NCI-H1417 (cell line): ENCODE measurements at regions not wholly inside any gene's neighbourhood (a gene's known extent, or its start where the extent isn't known, plus 50 kb on each side); places are given as distances from the start of the nearest gene placed in this dataset.

ENCODE experiments used
- DNase-seq, 3 experiments: peaks; one replicate each; lab custom pipeline; 2025; lab: John Stamatoyannopoulos, UW

DNA sequence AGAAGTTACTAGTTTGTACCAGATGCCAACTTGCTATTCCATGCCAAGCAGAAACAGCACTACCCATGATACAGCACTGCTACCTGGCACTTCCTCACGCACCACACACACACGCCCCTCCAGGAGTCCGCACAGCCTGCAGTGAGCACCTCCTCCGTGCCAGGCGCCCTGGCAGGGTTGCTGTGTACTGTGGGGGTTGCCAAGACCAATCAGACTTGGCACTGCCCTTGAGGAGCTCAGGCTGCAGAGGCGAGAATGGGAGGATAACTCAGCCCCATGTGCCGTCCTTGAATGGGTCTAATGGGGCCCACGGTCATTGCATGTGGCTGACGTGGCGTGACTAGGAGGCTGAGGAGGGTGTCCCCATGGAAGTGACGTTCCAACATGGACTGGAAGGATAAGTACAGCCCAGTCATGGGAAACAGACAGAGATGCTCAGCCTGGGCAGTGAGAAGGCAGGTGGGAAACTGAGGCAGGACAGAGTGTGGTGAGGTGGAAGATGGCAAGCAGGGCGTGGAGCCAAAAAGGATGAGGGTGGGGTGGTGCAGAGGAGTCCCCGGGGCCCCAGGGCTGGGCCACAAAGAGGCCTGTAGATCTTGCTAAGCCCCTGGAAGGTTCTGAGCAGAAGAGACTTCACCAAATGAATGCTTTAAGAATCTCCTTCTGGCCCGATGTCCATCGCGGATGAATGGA is 65.3 kb upstream of the C14orf180 start:
- no peak for DNase-seq

DNA sequence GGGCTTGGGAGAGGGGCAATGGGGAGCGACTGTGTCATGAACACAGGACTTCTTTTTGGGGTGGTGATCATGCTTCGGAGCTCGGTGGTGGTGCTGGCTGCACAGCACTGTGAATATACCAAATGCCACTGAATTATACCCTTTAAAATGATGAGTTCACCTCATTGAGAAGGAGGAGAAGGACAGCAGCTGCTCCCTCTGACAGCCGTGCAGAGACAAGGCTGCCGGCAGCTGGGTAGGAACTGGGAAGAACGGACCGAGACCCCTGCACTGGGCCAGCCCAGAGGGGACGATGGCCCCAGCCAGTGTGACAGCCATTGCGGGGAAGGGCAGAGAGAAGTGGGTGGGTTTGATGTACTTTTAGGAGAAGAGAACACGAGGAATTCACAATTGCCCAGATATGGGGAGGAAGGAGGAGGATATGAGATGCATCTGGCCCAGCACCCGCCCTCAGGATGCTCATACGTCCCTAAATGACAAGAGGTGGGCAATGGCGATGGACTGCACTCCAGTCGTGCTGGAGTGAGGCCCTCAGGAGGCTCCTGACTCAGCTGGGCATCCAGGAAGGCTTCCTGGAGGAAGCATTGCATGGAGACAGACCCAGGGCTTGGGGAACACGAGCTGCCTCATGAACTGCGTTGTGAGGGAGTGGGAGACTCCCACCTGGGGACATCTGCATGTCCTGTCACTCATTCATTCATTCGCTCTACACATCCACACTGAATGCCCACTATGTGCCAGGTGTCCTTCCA is 64.3 kb upstream of the C14orf180 start:
- DNase-seq: no peak

DNA sequence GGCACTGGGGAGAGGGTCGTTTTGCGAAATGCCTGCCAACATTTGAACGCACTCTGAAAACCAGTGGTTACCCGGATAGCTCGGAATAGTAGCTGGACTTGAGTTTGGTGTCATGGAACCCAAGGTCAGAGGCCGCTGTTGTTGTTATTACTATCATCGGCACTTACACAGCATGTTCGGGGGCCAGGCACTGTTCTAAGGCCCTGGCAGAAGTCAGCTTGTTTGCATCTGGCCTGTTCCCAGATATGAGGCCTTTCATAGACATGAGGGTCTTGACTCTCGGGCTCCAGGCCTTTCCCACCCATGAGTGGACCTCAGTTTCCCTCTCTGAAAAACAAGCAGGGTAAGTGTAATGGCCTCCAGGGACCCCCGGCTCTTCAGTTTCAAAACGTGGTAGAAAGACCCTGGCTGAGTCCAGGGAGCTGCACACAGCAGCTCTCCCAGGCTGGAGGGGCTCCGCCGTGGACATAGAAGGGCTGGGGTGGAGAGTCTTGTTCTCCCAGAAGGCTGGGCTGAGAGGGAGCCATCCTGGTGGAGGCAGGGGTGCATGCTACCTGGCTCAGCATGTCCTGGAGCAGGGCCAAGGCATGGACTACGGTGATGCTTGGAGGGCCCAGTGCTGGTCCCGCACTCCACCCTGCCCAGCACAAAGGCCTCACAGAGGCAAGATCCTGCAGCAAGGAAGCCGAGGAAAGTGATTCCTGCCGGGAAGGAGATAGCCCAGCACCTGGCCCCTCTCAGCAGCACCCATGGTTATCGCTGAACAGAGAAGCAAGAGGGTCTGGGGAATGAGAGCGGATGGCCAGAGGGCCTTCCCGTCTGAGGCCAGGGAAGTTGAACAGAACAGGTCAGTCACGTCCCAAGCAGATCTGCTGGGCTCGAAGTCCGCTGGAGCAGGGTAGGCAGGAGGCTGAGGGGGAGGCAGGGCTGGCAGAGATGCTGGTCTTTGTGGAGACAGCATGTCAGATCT is 63.5 kb upstream of the C14orf180 start:
- DNase-seq: no peak

DNA sequence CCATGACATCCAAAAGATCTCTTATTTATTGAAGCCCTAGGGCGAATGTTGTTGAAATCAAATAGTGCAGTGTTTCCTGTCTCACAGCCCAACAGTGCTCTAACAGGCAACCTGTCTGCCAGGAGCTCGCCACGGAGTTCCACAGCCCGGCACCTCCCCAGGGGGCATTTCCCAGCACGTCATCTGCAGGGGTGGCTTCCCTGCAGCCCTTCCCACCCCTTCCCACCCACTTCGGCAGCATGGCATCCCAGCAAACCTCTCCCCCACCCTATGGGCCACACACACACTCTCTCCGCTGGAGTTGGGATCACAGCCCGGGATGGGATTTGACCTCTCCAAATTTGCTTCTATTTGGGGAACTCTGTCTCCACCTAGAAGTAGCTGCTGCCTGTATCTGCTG is 62.7 kb upstream of the C14orf180 start:
- no peak for DNase-seq

DNA sequence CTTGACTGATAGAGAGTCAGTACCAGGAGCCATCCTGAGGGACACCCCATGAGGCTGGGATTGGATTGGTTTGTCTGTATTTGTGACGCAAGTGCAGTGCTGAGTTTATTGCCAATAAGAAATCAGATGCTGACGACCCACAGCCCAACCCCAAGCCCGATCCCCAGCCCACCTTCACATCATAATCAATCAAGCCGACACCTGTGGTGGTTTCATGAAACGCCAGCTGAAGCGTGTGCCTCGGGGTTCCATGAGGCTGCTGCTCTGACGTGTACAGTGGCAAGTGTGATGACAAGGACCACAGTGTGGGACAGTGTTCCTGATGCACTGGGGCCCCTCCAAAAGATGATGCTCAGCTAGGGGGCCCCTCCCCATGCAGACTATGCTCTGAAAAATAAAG is 62.1 kb upstream of the C14orf180 start:
- no peak for DNase-seq

DNA sequence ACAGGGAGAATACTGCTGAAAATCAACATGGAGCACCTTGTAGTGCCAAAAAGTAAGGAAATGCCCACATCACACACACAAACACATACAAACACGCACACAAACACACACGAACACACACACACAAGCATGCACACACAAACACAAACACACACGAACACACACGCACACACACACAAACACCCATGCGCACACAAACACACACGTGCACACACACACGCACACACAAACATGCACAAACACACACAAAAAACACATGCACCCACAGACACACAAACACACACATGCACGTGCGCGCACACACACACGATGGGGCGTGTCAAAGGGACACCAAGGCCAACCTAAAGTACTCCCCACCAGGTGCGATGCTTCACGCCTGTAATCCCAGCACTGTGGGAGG is 61.7 kb upstream of the C14orf180 start:
- no peak for DNase-seq

DNA sequence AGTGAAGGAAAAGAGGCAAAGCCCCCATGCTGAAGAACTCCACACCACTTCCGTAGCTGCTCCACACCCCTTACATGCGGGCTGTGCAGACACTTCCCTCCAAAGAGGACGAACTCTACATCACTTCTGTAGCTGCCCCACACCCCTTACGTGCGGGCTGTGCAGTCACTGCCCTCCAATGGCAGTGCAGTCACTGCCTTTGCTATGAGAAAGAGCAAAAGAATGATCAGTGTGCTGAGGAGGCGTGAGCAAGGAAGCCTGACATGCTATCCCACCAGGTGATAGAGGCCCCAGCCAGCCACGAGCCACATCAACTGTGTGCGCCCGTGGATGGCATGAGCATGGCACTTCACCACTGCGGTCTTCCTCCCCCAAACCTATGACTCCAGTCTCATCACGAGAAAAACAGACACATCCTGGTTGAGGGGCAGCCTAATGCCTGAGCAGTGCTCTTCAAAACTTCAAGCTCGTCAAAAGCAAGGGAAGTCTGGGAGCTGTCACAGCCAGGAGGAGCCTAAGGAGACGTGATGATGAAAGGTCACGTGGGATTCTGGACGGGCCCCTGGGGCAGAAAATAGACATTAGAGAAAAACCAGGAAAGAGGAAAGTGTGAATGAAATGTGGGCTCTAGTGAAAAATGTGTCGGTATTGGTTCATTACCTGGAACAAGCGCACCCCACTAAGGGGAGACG is 60.8 kb upstream of the C14orf180 start:
- no peak for DNase-seq

DNA sequence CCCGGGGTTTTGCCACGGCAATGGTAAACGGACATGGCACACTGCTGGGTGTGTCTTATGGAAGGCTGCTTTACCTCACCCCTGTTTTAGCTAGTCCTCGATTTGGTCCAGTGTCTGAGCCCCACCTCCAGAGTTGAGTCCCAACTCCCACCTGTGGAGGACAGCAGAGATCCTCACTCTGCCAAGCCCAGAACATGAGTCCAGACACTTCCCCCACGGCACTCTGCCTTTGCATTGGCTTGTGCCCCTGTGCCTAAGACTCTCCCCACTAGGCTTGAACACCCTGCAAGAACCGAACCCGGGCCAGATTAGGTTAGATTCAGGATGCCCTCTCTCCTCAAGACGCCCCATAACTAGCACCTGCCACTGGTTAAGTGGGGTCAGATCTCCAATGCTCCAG is 59.8 kb upstream of the C14orf180 start:
- DNase-seq: no peak

DNA sequence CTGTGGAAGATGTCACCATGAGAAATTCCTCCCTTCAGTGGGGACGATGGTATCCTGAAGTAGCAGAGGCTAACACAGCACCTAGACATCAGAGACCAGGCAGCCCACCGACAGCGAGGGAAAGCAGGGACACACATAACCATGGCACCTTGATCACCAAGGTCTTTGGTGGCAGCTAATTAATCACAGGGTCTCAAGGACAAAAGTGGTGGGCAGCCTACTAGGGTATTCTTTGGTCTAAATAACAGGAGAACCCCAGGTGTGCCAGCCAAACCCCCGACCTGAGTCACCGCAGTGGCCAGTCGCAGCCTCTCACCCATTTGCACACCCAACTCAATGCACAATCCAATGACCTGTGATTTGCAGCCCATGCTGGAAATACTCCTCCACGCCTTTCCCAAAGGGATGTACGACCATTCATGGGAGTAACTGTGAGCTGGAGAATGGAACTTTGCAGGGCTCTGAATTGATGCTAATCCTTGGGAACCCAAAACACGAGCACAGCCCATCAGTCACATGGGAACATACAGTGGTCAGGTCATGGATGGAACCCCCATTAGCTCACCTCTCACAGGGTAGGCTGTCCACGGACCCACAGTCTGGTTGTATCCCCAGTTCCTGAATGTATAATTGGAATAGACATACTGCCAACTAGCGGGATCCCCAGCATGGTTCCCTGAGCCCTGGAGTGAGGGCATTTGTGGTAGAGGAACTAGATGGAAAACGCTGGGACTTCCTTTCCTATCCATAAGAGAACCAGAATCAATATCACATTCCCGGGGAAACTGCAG is 58.7 kb upstream of the C14orf180 start:
- DNase-seq: no peak

DNA sequence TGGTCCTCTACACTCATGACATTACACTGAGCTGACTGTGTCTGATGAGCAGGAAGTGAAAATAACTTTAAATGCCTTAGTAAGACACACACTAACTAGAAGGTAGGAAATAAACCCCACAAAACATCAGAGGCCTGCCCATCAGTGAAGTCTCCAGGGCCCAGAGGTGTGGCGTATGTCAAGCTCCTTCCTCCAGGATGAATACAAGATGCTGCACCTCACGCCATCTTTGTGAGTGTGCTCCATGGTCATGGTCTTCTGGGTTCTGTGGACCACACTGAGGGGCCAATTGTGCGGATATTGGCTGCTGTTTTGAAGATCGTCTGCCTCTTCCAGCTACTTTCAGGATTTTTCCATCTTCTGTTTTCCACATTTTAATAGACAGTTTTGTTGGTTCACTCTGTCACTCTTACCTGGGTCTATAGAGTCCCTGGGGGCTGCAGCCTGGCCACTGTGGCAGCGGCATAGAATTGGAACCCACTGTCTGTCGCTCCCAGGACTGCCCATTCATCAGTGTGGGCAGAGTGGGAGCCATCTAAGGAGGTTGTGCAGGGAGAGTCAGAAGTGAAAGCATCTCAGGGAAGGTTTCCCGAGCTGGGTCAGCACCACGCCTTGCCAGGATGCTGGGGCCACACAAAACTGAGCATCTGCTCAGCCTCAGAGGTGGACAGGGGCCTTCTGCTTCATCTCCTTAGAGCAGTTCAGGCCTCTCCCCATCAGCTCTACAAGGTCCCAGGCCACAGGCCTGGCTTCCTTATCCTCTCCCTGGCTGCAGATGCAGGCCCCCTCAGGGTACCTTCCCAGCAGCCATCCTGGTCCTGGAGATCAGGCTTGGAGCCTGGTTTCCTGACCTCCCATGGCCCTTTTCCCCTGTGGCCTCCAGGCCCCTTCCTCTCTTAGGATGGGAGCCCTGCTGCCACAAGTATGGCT is 57.5 kb upstream of the C14orf180 start:
- no peak for DNase-seq

DNA sequence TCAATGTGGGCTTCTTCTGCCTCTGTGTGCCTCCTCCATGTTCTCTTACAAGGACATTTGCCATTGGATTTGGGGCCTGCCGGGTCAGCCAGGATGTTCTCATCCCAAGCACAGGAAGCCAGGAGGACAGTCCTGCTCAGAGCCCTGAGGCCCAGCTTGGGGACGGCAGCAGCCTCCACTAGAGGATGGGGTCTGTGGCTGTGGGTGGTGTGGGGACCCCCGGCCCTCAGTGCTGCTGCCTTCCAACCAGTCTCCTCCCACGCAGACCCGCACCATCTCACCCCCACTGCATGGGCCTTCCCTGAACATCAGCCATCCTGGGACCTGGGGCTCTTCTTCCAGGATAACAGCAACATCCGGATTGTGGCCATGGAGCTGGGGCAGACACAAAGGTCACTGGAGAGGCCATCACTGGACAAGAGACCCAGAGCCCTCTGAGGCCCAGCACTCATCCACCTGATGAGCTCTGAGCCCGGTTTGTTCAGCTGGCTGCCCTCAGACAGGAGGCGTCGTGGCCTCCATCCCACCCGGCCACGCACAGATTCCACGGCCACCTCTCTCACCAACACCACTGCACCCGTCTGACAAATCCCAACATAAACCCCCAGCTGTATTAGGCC is 56.5 kb upstream of the C14orf180 start:
- DNase-seq: no peak

DNA sequence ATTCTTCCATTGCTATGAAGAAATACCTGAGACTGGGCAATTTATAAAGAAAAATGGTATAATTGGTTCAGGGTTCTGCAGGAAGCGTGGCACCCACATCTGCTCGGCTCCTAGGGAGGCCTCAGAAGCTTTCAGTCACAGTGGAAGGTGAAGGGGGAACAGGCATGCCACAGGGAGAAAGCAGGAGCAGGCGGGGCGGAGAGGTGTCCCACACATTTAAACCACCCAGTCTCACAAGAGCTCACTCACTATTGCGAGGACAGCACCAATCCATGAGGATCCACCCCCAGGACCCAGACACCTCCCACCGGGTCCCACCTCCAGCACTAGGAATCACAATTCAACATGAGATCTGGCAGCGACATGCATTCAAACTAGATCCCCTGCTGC is 56.0 kb upstream of the C14orf180 start:
- DNase-seq: no peak

DNA sequence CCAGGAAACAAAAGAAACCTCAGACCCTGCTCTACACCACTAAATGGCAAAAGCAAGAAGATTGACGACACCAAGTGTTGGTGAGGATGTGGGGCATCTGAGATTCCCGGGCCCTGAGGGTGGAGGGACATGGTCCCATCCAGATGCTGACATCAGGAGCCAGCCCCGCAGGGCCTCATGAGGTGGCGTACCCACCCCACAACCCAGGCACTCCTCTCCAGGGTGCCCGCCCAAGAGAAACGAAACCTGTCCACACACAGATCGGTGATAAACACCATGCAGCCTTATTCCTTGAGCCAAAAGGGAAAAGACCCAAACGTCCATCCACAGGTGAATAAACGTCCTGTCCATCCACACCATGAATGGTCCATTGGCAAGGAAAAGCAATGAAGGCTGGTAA is 54.8 kb upstream of the C14orf180 start:
- DNase-seq: no peak

DNA sequence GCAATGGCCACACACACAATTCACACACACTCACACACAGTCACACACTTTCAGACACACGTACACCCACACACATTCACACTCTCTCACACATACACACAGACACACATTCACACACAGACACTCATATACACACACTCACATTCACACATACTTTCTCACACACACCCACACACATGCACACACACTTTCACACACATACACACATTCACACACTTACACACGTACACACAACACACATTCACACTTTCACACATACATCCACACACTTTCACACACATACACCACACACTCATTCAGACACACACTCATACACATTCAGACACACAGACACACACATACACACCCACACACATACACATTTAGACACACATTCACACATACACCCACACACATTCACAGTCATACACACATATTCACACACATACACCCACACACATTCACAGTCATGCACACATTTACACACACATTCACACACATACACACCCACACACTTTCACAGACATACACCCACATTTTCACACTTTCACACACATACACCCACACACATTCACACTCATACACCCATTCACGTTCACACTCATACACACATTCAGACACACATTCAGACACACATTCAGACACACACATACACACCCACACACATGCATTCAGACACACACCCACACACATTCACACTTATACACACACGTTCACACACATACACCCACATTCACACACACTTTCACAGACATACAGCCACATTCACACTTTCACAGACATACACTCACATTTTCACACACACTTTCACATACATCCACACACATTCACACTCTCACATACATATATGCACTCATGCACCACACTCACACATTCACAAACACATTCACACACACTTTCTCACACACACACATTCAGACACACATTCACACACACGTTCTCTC is 52.6 kb upstream of the C14orf180 start:
- DNase-seq: no peak

DNA sequence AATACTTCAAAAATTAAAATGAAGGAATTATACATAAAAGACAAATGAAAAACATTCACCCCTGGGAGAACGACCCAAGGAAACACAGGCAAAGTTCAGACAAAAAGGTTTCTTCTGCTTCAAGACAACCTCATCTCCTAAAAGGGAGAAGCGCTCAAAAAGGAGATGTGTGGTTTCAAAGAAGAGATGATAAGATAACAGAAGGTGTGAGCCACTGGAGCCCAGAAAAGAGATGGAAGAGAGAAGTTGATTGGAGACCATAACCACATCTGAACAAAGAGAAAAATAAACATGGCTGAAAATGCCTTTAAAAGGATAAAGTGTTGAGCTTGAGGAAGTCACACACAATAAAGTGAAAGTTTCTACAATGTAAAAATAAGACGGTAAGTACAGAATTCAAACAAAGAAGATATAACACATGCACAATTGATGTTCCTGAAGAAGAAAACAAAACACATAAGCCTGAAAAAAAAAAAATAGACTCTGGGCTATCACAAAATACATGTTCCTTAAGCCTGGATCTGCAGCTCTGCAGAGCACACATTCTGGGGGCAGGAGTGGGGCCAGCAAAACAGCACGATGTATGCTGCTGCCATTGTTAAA is 51.6 kb upstream of the C14orf180 start:
- no peak for DNase-seq

DNA sequence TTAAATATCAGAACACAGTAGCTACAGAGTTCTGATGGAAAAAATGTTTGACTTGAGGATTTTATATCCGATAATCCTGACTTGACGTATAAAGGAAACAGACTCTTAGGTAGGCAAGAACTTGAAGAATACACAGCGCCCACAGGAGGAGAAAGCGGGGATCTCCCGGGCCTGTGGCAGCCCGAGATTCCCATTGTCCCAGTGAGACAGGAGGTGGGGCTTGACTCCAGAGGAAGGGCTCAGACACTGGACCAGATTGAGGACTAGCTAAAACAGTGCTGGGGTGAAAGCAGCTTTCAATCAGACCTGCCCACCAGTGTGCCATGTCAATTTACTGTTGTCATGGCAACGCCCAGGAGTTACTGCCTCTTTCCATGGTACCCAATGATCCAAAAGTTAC is 51.1 kb upstream of the C14orf180 start:
- no peak for DNase-seq
